EH (cell line): ENCODE measurements at regions not wholly inside any gene's neighbourhood (a gene's known extent, or its start where the extent isn't known, plus 50 kb on each side); places are given as distances from the start of the nearest gene placed in this dataset.
"Not testable (repeated sequence)": the region's sequence is repeated elsewhere in the genome, so short reads cannot be mapped to it uniquely, and the experiment has no call there.

ENCODE experiments used
- DNase-seq: peaks from one replicate; pipeline ENCODE4 v3.0.0-alpha.2; 2015; ENCODE audit warnings: low read depth

DNA sequence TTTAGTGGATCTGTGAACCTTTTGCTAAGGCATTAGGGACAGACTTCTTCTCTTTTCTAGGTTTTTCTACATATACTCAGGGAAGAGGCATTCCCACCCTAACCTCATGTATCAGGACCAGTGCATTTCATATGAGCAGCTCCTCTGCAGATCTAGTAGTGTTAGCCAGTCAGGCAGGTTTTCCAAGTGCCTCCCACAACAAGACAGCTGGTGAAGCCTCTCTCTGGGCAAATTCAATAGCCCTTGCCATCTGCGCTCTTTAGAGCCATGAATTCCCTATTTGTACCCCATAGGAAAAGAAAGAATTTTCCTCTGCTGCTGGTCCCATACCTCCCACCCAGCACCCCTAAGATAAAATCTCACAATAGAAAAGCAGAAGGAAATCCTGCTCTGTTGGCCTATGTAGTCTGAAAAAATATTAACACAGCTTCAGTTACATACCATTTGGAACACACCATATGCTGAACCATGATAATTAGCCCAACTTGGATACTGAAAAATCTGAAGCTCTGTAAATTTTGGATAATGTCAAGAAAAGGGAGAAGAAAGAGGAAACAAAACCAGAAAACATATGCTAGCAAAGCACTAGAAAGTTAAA lies 1354.6 kb upstream of the NRXN1 start:
- no peak for DNase-seq

GRCh38 chr2:52383541-52383940 lies 1351.6 kb upstream of the NRXN1 start:
- no peak for DNase-seq

DNA sequence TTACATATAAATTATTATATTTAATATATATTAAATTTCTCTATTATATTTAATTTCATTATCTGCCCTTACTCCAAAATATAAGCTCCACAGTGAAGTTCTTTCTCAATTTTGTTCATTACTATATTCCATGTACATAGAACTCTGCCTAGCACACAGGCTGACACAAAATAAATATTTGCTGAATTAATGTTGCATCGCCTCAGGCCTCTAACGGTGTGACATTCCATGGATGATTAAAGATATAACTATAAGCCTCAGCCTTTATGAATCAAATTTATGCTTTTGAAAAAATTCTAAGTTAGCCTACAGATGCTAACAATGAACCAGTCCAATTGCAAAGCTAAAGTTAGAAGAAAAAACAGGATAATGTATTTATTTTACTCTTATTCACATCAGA lies 1337.2 kb upstream of the NRXN1 start:
- DNase-seq = no peak

DNA sequence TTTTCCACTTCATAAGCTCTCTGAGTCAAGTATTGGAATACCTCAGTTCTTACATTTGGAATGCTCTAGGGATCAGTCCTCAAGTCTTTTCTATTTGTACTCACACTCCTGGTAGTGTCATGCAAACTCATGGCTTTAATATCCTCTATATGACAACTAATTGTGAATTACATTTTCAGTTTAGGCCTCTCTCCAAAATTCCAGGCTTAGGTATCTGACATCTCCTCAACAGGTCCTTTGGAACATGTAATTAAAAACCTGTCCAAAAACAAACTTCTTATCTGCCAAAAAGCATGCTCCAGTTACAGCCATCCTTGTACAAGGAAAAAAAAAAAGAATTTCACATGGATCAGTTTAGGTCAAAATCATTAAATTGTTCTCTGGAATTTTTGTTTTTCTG lies 1336.2 kb upstream of the NRXN1 start:
- no peak for DNase-seq

- no peak for DNase-seq
These were observed 1334.0 kb upstream of the NRXN1 start for GRCh38 chr2:52365946-52366345.

DNA sequence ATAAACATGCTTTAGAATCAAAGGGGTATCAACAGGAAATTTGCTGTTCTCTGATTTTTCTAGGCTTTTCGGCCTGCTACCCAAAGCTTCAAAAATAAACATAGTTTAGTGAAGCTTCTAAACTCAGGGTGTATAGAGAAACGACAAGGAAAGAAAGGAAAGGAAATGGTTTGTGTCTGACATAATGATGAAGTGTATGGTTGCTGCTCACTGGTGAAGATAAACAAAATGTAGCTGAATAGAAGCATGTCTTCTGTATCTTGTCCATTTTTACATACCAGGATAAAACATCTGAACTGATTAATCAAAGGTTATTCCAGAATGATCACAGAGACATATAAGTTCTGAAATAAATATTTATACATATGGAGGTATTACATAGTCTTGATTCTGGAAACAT lies 1324.6 kb upstream of the NRXN1 start:
- no peak for DNase-seq

DNA sequence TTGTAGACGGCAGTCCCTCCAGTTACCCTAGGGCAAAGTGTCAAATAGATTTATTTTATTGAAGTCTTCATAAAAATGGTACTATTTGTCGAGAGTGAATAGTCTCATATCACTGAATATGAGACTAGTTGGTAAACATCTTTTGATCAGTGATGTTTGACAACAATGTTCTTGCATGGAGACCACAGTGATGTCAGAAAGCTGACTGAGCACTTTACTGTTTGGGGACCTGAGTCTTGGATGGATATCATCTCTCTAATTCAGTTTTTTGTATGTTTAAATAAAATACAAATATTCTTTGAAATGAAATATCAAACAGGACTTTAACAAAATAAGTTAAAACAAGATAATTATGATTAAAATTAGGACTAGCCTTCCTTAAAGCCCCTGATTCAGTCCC lies 1315.4 kb upstream of the NRXN1 start:
- DNase-seq = no peak

DNA sequence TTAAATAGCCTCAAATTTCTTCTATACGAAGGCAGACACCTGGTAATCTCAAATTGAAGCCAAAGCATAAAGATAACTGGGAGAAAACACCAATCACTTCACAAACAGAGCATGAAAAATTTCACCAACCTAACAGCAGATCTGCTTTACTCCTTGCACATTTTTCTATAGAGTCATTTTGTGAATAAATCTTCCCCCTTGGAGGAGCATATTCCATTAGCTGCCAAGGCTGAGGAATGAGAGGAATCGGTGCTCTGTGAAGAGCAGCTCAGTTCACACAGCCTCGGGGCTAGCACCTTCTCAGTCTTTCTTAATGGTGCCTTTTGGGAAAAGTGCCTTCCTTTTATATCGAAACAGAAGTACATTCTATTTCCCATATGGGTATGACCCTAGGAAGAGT lies 1313.7 kb upstream of the NRXN1 start:
- no peak for DNase-seq

- no peak for DNase-seq
These were observed 1313.2 kb upstream of the NRXN1 start for GRCh38 chr2:52345082-52345481.

- DNase-seq = no peak
These were observed 1311.9 kb upstream of the NRXN1 start for GRCh38 chr2:52343706-52344266.

- no peak for DNase-seq
These were observed 1311.1 kb upstream of the NRXN1 start for GRCh38 chr2:52343010-52343409.

DNA sequence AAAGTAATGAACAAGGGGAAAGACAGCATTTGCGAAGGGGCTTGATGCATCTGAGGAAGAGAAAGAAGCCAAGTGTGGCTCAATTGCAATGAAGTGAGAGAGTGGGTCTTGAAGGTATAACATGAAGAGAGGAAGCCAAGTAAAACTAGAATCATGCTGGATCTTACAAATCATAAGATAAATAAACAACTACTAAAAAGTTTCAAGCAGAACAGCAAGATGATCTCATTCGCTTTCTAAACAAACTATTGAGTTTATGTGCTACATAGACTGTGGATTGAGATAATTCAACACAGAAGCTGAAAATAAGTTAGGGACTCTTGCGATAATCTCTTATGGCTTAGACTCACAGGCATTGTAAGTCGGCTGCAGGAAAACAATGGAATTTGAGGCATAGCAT lies 1310.5 kb upstream of the NRXN1 start:
- no peak for DNase-seq

- DNase-seq = no peak
These were observed 1309.8 kb upstream of the NRXN1 start for GRCh38 chr2:52341732-52342131.

GRCh38 chr2:52340171-52340570 lies 1308.2 kb upstream of the NRXN1 start:
- DNase-seq = no peak

DNA sequence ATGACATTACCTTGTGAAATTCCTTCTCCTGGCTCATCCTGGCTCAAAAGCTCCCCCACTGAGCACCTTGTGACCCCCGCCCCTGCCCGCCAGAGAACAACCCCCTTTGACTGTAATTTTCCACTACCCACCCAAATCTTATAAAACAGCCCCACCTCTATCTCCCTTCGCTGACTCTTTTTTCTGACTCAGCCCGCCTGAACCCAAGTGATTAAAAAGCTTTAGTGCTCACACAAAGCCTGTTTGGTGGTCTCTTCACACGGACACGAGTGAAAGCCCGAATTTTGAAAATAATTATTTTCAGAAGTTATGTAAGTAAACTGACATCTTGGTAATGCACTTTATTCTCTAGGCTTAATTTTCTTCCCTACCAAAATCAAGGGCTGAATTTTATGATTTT lies 1305.9 kb upstream of the NRXN1 start:
- not testable (repeated sequence) for DNase-seq

DNA sequence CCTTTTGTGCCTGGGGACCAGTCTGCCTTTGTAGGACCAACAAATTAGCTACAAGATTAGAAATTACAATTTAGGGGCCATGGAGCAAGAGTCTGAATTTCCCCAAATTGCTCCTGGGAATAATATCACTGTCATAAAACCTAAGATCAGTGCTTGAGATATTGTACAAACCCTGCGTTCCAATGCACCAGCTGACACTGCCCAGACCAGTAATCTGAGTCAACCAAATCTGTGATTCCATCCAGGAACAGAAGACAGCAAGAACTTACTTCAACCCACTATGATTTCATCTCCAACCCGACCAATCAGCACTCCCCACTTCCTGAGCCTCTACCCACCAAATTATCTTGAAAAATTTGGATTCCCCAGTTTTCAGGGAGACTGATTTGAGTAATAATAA lies 1305.0 kb upstream of the NRXN1 start:
- DNase-seq = no peak

DNA sequence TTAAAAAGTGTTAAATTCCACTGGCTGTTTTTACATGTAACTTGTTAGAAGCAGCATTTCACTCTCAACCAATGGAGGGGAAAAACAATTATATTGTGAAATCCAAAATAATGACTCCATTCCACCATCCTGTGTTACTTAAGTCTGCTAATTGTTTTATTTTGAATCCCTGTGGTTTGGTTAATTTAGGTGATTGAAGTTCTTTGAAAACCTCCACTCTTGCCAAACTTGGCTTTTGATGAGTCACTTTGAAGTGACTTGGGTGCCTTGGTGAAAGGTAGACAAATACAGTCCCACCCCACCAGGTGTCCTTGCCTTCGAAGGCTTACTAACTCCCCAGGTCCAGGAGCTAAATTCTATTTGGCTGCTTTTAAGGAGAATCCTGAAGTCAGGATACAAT lies 1303.8 kb upstream of the NRXN1 start:
- no peak for DNase-seq

DNA sequence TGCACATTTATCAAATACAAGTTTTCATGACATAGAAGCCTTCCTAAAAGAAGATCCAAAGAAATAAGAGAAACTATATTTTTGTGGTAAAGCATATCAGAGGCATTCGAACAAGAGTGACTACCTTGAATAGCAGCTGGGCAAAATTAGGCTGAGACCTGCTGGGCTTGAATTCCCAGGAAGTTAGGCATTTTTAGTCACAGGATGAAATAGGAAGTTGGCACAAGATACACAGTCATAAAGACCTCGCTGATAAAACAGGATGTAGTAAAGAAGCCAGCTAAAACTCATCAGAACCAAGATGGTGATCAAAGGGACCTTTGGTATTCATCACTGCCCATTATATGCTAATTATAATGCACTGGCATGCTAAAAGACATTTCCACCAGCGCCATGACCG lies 1302.3 kb upstream of the NRXN1 start:
- no peak for DNase-seq

- no peak for DNase-seq
These were observed 1295.7 kb upstream of the NRXN1 start for GRCh38 chr2:52327641-52328040.

DNA sequence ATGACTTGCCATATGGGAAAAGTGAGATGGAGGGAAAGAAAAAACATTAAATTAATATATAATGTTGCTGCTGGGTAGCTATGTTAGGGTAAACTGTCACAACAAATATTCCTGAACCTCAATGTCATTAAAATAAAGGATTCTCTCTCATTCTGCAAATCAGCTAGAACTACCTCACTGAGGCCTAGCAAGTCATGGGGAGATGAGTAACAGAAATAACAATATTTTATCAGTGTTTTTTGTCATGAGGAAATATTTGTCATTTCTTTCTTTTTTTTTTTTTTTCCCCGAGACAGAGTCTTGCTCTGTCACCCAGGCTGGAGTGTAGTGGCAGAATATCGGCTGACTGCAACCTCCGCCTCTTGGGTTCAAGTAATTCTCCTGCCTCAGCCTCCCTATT lies 1282.3 kb upstream of the NRXN1 start:
- DNase-seq = no peak

GRCh38 chr2:52312486-52312885 lies 1280.6 kb upstream of the NRXN1 start:
- DNase-seq = no peak

- DNase-seq = no peak
These were observed 1279.9 kb upstream of the NRXN1 start for GRCh38 chr2:52311862-52312261.

GRCh38 chr2:52308156-52308555 lies 1276.2 kb upstream of the NRXN1 start:
- no peak for DNase-seq

- no peak for DNase-seq
These were observed 1262.7 kb upstream of the NRXN1 start for GRCh38 chr2:52294628-52295027.

DNA sequence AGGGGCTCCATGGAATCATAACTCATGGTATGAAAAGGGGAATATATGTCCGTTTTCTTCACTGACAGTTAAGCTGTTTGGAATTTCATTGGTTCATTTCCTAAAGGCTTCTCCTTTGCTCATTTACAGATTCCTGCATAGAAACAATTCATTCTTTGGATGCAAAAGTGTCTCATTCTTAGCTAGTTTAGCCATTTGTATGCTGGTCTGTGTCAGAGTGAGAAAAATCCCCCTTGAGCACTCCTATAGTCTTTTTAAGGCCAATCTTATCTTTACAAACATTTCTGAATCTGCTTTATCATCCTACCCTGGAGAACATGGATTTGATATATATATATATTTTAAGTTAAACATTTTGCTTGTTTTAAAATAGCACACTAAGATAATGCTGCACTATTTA lies 1260.9 kb upstream of the NRXN1 start:
- DNase-seq = no peak
